ENCODE measurements at regions not wholly inside any gene's neighbourhood (a gene's known extent, or its start where the extent isn't known, plus 50 kb on each side); places are given as distances from the start of the nearest gene placed in this dataset.

- Histone ChIP-seq H3K79me2 (ENCODE audit: insufficient read depth, low read length) (no peaks in the 10 kb centered on the region), H3F3A (ENCODE audit: insufficient read depth, low read length) (no peaks in the 10 kb centered on the region), H3K9me3 (ENCODE audit: low read length) (no peaks in the 10 kb centered on the region), H3K27ac (ENCODE audit: low read depth, low read length, poor library complexity, severe bottlenecking) (no peak overlapping the region), H3K9ac (ENCODE audit: low read length) (no peak overlapping the region), H4K20me1 (ENCODE audit: insufficient read depth, low read length) (no peaks in the 10 kb centered on the region), H3K4me3 (ENCODE audit: low read depth, low read length, poor library complexity, severe bottlenecking) (no peak overlapping the region), H3K9me2 (ENCODE audit: low read depth, low read length) (no peaks in the 10 kb centered on the region), H2AFZ (ENCODE audit: low read length) (no peak overlapping the region), H3K4me2 (ENCODE audit: low read length) (no peak overlapping the region), H3K36me3 (ENCODE audit: insufficient read depth, low read length) (no peaks in the 10 kb centered on the region), H3K4me1 (ENCODE audit: insufficient read depth, low read length, severe bottlenecking) (no peaks in the 10 kb centered on the region), H3K27me3 (ENCODE audit: insufficient read depth, low read length) (no peaks in the 10 kb centered on the region)
- TF ChIP-seq EZH2 (IDR thresholded peaks at IDR 0.05; ENCODE audit: borderline replicate concordance, low read length) (no peak), CTCF (IDR thresholded peaks at IDR 0.05; ENCODE audit: low read length) (no peak)
Measured at GRCh38 chr4:34039766-34040165, 2204.5 kb downstream of the ARAP2 start.

- no peaks in the 10 kb centered on the region for H3K9me2 ChIP-seq (ENCODE audit: low read depth, low read length)
- no peak overlapping the region for H3K27ac ChIP-seq (ENCODE audit: low read depth, low read length, poor library complexity, severe bottlenecking)
- no peaks in the 10 kb centered on the region for H3K4me1 ChIP-seq (ENCODE audit: insufficient read depth, low read length, severe bottlenecking)
- no peak overlapping the region for H2AFZ ChIP-seq (ENCODE audit: low read length)
- H3K4me3 ChIP-seq (ENCODE audit: low read depth, low read length, poor library complexity, severe bottlenecking): no peak overlapping the region
- H3K9me3 ChIP-seq (ENCODE audit: low read length): no peaks in the 10 kb centered on the region
- H3K27me3 ChIP-seq (ENCODE audit: insufficient read depth, low read length): no peaks in the 10 kb centered on the region
- no peaks in the 10 kb centered on the region for H3K36me3 ChIP-seq (ENCODE audit: insufficient read depth, low read length)
- TF ChIP-seq CTCF (IDR thresholded peaks at IDR 0.05; ENCODE audit: low read length) (no peak), EZH2 (IDR thresholded peaks at IDR 0.05; ENCODE audit: borderline replicate concordance, low read length) (no peak)
- no peaks in the 10 kb centered on the region for H4K20me1 ChIP-seq (ENCODE audit: insufficient read depth, low read length)
- no peaks in the 10 kb centered on the region for H3F3A ChIP-seq (ENCODE audit: insufficient read depth, low read length)
- no peak overlapping the region for H3K4me2 ChIP-seq (ENCODE audit: low read length)
- H3K79me2 ChIP-seq (ENCODE audit: insufficient read depth, low read length): no peaks in the 10 kb centered on the region
- no peak overlapping the region for H3K9ac ChIP-seq (ENCODE audit: low read length)
Measured at GRCh38 chr4:34043131-34043530, 2201.2 kb downstream of the ARAP2 start.

- H3K9me3 ChIP-seq (ENCODE audit: low read length): no peaks in the 10 kb centered on the region
- no peak overlapping the region for H3K4me3 ChIP-seq (ENCODE audit: low read depth, low read length, poor library complexity, severe bottlenecking)
- H3K36me3 ChIP-seq (ENCODE audit: insufficient read depth, low read length): no peaks in the 10 kb centered on the region
- H3K4me2 ChIP-seq (ENCODE audit: low read length): no peak overlapping the region
- H3K27me3 ChIP-seq (ENCODE audit: insufficient read depth, low read length): no peaks in the 10 kb centered on the region
- H3K9ac ChIP-seq (ENCODE audit: low read length): no peak overlapping the region
- no peaks in the 10 kb centered on the region for H4K20me1 ChIP-seq (ENCODE audit: insufficient read depth, low read length)
- H3K27ac ChIP-seq (ENCODE audit: low read depth, low read length, poor library complexity, severe bottlenecking): no peak overlapping the region
- TF ChIP-seq CTCF (IDR thresholded peaks at IDR 0.05; ENCODE audit: low read length) (no peak), EZH2 (IDR thresholded peaks at IDR 0.05; ENCODE audit: borderline replicate concordance, low read length) (no peak)
- H3K79me2 ChIP-seq (ENCODE audit: insufficient read depth, low read length): no peaks in the 10 kb centered on the region
- H2AFZ ChIP-seq (ENCODE audit: low read length): no peak overlapping the region
- no peaks in the 10 kb centered on the region for H3K9me2 ChIP-seq (ENCODE audit: low read depth, low read length)
- no peaks in the 10 kb centered on the region for H3F3A ChIP-seq (ENCODE audit: insufficient read depth, low read length)
- no peaks in the 10 kb centered on the region for H3K4me1 ChIP-seq (ENCODE audit: insufficient read depth, low read length, severe bottlenecking)
Measured at GRCh38 chr4:34046580-34046979, 2197.7 kb downstream of the ARAP2 start.

Data from OCI-LY1 (cell line).